Vagina (tissue), 2 donors: ENCODE measurements at regions not wholly inside any gene's neighbourhood (a gene's known extent, or its start where the extent isn't known, plus 50 kb on each side); places are given as distances from the start of the nearest gene placed in this dataset.

Source experiments
- DNase-seq, 2 donors: peaks; one replicate each; pipeline ENCODE4 v3.0.0-alpha.2; 2017; ENCODE audit errors: extremely low spot score in 2 of 2
- H3K27ac ChIP-seq: fragments of 200-600 bp; sonication (generic); one replicate; pipeline ENCODE4 v1.5.1; 2019
- H3K27me3 ChIP-seq: fragments of 200-600 bp; sonication (generic); one replicate; pipeline ENCODE4 v1.5.1; 2019
- H3K36me3 ChIP-seq, 2 donors: fragments of 200-600 bp; sonication (generic); one replicate each; pipeline ENCODE4 v1.5.1; 2017 to 2019
- H3K4me1 ChIP-seq: fragments of 200-600 bp; sonication (generic); one replicate; pipeline ENCODE4 v1.5.1; 2019
- H3K4me3 ChIP-seq, 2 donors: fragments of 200-600 bp; sonication (generic); 1 replicate in 1 of 2; 2 replicates in 1 of 2; pipeline ENCODE4 v1.5.1; 2016 to 2019
- H3K9me3 ChIP-seq: fragments of 200-600 bp; sonication (generic); one replicate; pipeline ENCODE4 v1.5.1; 2019
- CTCF ChIP-seq, 3 experiments: fragments of 450-650 bp in 2 of 3; fragments of 200-600 bp in 1 of 3; sonication (generic) in 1 of 3; IDR thresholded peaks; one replicate each; pipeline ENCODE4 v1.5.1; 2017 to 2019; ENCODE audit warnings: antibody characterized with exemption in 3 of 3, mild to moderate bottlenecking in 2 of 3, moderate library complexity in 2 of 3
- POLR2A ChIP-seq, 2 donors: fragments of 450-650 bp; IDR thresholded peaks; one replicate each; pipeline ENCODE4 v1.6.1; 2017; ENCODE audit warnings: antibody characterized with exemption in 2 of 2, mild to moderate bottlenecking in 2 of 2, moderate library complexity in 2 of 2
- POLR2AphosphoS5 ChIP-seq, 2 donors: sonication (generic); formaldehyde crosslinking; IDR thresholded peaks; one replicate each; pipeline ENCODE4 v1.9.0; 2017; ENCODE audit warnings: antibody characterized with exemption in 2 of 2, mild to moderate bottlenecking in 2 of 2, low read depth in 1 of 2; ENCODE audit not compliant: insufficient read depth in 1 of 2
- intact Hi-C: fragments of 100-400 bp; cut with DNase I; formaldehyde crosslinking; loops from one replicate; pipeline ENCODE4 v1.15.1; 2023

DNA sequence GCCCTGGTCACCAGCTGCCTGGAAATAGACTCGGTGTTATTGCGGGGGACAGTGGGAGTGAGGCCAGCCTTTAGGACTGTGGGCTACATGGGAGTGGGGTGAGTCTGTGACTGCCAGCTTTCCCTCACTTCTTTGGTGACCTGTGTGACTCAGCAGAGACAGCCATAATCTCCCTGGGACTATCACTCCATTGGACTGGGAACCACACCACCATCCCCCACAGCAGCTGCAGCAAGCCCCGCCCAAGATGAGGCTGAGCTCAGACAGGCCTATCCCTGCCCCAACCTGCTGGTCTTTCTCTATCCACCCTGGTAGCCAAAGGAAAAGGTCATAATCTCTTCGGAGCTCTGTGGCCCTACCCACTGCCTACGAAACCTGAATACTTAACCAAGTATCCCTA is 263.2 kb downstream of the FZD1 start:
- intact Hi-C loops: no loop called here
- no peaks in the 10 kb centered on the region for H3K4me1 ChIP-seq

GRCh38 chr7:91533996-91534395 is 269.8 kb downstream of the FZD1 start:
- H3K4me3 ChIP-seq: no peak overlapping the region
- no peaks in the 10 kb centered on the region for H3K36me3 ChIP-seq
- no peak overlapping the region for H3K27ac ChIP-seq
- H3K9me3 ChIP-seq: no peaks in the 10 kb centered on the region
- DNase-seq: no peak
- no peaks in the 10 kb centered on the region for H3K27me3 ChIP-seq
- intact Hi-C loops: no loop called here
- H3K4me1 ChIP-seq: no peaks in the 10 kb centered on the region
- TF ChIP-seq POLR2A (IDR thresholded peaks at IDR 0.05) (no peak), POLR2AphosphoS5 (IDR thresholded peaks at IDR 0.05; ENCODE audit: insufficient read depth in 1 of 2, low read depth in 1 of 2) (no peak), CTCF (IDR thresholded peaks at IDR 0.05) (no peak)

More for the DNA sequence above, 263.2 kb downstream of the FZD1 start:
- Histone ChIP-seq H3K36me3 (no peaks in the 10 kb centered on the region), H3K9me3 (no peaks in the 10 kb centered on the region), H3K4me3 (no peak overlapping the region), H3K27me3 (no peaks in the 10 kb centered on the region), H3K27ac (no peak overlapping the region)
- no peak for DNase-seq
- no peak for TF ChIP-seq POLR2A (IDR thresholded peaks at IDR 0.05)
- no peak for TF ChIP-seq CTCF (IDR thresholded peaks at IDR 0.05)
- TF ChIP-seq POLR2AphosphoS5 (IDR thresholded peaks at IDR 0.05; ENCODE audit: insufficient read depth in 1 of 2, low read depth in 1 of 2): no peak

DNA sequence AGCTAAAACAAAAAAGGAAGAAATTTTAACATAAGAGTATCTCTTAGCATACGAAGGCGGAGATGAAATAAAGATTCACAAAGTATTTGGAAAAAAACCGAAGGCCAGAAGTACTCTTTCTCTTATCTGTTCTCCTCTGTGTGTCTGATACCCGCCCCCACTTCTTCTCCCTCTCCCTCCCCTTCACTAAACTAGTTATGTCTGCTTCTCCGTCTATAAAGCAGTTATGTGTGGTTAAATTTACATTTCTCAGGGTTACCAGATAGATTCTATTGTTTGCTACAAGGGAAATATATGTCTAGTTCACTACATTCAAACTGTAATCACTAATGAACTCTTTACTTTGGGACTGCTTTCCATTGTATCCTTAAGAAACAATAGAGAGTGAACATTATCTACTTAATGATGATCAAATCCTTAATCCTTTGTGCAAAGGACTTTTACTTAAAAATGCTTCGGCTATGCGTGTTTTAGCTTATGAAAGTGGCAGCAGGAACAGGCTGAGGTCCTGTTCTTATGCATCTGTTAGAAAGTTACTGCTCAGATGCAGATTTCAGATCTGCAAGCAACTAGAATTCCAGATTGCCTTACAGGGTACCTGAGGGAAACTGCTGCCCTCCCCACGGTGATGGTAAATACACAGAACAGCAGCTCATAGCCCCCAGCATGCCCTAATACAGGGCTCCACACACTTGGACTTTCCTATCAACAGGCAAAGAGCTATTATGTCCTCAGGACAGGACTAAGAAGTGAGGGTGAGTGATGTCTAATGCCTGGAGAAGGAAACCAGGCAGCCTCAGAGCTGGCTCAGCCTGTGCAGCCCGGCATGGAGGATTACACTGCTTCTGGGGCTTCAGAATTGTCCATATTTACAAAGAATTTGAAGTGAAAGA is 273.3 kb downstream of the FZD1 start:
- Histone ChIP-seq H3K4me3 (no peak overlapping the region), H3K4me1 (no peaks in the 10 kb centered on the region), H3K36me3 (no peaks in the 10 kb centered on the region), H3K27ac (no peak overlapping the region), H3K9me3 (no peaks in the 10 kb centered on the region), H3K27me3 (no peaks in the 10 kb centered on the region)
- TF ChIP-seq POLR2AphosphoS5 (IDR thresholded peaks at IDR 0.05; ENCODE audit: insufficient read depth in 1 of 2, low read depth in 1 of 2) (no peak), CTCF (IDR thresholded peaks at IDR 0.05) (no peak), POLR2A (IDR thresholded peaks at IDR 0.05) (no peak)
- no peak for DNase-seq
- intact Hi-C loops: no loop called here

DNA sequence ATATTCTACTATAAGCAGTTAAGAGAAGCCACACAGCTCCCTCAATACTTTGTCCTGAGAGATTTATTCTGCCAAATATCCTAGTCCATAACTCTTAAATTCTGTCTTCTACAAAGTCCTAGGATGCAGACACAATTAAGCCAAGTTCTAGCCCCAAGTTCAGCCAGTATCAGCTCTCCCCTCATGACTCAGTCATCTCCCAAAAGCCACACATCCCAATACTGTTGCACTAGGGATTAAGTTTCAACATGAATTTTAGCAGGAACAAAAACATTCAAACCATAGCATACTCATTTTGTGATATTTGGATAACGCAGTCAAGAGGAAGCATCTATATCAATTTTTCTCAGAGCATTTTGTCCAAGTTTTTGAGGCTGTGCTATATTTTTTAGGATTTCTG is 277.4 kb downstream of the FZD1 start:
- Histone ChIP-seq H3K27ac (no peak overlapping the region), H3K4me1 (no peaks in the 10 kb centered on the region), H3K4me3 (no peak overlapping the region), H3K9me3 (no peaks in the 10 kb centered on the region), H3K27me3 (no peaks in the 10 kb centered on the region), H3K36me3 (no peaks in the 10 kb centered on the region)
- TF ChIP-seq POLR2A (IDR thresholded peaks at IDR 0.05): no peak
- TF ChIP-seq POLR2AphosphoS5 (IDR thresholded peaks at IDR 0.05; ENCODE audit: insufficient read depth in 1 of 2, low read depth in 1 of 2): no peak
- no peak for TF ChIP-seq CTCF (IDR thresholded peaks at IDR 0.05)
- intact Hi-C loops: no loop called here
- no peak for DNase-seq

DNA sequence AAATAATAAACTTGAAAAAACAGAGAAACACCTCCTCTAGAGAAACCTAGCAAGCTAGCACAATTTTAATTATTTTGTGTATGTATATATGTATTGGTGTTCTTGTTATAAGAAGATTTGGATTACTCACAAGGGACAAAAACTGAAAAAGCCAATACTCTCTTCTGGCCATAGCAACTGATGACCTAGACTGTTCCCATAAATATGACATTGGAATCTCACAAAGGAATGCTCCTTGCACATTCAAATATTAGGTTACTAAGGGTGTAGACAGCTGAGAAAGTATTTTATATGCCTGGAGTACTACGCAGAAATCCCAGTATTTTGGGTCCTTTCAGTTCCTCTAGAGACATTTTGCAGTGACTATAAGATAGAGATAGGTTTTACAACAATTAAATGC is 279.4 kb downstream of the FZD1 start:
- H3K9me3 ChIP-seq: no peaks in the 10 kb centered on the region
- intact Hi-C loops: no loop called here
- DNase-seq: no peak
- H3K27ac ChIP-seq: no peak overlapping the region
- no peaks in the 10 kb centered on the region for H3K27me3 ChIP-seq
- TF ChIP-seq POLR2A (IDR thresholded peaks at IDR 0.05) (no peak), CTCF (IDR thresholded peaks at IDR 0.05) (no peak), POLR2AphosphoS5 (IDR thresholded peaks at IDR 0.05; ENCODE audit: insufficient read depth in 1 of 2, low read depth in 1 of 2) (no peak)
- H3K36me3 ChIP-seq: no peaks in the 10 kb centered on the region
- H3K4me3 ChIP-seq: no peak overlapping the region
- H3K4me1 ChIP-seq: no peaks in the 10 kb centered on the region
